ENCODE measurements at regions not wholly inside any gene's neighbourhood (a gene's known extent, or its start where the extent isn't known, plus 50 kb on each side); places are given as distances from the start of the nearest gene placed in this dataset.

- no peak for TF ChIP-seq GATA3 (IDR thresholded peaks at IDR 0.05; ENCODE audit: low read depth, low read length)
- TF ChIP-seq GATA2 (IDR thresholded peaks at IDR 0.05; ENCODE audit: low read depth, low read length): no peak
These were observed 319.1 kb downstream of the ZPLD1 start for GRCh38 chr3:102753901-102754300.
